ENCODE measurements at regions not wholly inside any gene's neighbourhood (a gene's known extent, or its start where the extent isn't known, plus 50 kb on each side); places are given as distances from the start of the nearest gene placed in this dataset.

DNA sequence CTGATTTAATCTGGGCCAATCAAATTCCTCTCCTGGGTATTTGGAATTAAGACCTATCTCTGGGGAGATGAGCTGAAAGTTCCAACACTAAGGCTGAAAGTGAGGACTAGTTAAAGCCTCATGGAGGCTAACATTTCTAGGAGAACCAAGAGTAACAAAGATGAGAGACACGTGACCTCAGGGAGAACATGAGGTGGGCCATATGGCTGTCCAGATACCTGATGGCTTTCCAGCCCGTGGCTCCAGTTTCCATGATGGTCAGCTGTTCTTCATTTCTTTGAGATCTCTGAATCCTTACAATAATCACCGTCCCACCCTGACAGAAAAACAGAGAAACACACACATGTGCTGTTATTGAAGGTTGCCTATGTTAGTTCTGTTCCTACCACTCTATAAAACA is 66.1 kb downstream of the LEPR start:
- DNase-seq, result no peak
- ATAC-seq, result no peak

DNA sequence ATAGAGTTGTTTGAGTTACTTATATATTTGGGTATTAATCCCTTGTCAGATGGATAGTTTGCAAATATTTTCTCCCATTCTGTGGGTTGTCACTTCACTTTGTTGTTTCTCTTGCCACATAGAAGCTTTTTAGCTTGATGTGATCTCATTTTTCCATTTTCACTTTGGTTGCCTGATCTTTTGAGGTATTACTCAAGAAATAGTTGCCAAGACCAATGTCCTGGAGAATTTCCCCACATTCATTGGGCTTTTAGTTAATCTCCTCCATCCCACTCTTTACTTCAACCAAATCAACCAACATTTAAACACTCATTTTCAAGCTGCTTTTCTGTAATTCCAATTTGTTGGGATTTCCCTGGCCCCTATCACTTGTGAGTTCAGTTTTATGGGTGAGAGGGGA is 69.0 kb downstream of the LEPR start:
- DNase-seq, result no peak
- no peak for ATAC-seq

DNA sequence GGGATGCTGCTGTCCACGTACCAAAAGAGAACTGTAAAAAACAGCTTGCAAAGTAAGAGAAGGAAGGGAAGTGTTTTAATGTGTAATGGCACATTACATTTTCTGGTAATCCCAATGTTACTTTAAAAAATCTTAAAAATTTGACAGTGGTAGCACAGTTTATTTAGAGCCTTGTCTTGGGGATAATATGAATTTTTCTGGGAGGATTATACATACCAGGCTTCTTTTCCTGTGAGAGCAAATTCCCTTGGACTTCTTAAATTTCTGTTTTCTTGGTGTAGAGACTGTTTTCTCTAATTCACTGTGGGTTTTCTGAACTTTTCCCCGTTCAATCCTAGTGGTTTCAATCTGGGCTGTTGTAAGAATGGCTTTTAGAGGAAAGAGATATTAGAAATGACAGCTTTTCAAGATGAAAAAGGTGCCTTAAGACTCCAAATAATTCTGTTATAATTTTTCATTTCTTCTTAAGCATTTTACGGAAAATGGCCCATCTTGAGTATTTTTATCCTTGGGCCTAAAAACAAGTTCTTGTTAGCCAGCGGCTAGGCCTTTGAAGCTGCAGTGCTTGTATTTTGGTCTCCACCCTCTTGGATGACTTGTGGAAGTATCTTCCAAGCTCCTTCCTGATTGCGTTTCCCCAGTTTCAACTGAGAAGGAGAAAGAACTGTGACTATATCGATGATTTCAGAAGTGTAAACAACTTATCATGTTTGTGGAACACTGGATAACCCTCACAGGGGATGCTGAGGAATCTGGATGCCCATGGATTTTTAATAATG is 70.0 kb downstream of the LEPR start:
- DNase-seq (no peak), ATAC-seq (no peak)

DNA sequence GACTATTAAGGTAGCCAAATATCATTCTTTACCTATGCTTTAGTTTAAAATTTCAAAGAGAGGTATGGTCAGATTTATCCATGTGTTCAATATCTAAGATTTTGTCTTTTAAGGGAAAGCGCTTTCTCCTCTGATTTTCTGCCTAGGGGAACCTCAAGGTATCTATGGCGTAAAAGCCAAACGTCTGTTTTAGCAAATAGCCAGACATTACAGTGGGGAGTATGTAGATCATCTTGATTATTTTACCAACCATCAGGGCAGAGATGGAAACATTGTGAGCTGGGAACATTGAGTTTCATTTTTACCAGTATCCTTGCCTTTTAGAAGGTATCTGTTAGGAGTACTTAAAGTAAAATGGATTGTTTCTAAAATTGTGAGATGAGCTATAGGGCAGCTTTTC is 71.0 kb downstream of the LEPR start:
- DNase-seq (no peak), ATAC-seq (no peak)

DNA sequence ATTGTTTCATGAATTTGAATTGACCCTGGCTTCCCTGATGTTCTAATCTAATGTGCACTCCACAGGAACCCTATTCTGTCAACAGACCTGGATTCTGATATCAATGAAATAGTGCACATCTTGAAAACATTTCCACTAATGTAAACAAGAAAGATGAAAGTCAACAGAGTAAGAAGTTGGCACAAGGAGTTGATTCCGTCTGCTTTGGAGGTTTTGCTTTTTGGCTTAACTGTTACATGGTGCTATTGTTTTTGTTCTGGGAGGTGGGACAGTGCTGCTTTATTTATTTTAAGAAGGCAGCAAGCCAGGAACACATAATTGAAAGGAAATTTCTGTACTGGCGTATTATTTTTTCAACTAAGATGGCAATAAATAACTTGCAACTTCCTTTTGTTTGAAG is 73.3 kb downstream of the LEPR start:
- no peak for DNase-seq
- ATAC-seq, result no peak

DNA sequence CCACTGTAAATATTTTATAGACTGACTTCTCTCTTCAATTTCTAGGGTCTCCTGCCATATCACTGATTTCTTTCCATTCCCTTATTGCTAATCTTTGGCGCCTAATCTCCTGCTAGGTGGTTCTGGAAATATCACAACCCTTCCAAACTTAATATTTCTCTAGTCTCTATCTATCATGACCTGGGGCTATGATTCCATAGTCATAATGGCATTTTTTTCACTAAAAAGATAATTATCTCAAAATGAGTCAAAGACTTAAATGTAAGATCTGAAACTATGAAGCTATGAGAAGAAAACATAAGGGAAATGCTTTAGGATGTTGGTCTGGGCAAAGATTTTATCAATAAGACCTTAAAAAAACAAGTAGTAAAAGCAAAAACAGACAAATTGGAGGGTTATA is 74.2 kb downstream of the LEPR start:
- DNase-seq (no peak), ATAC-seq (no peak)

DNA sequence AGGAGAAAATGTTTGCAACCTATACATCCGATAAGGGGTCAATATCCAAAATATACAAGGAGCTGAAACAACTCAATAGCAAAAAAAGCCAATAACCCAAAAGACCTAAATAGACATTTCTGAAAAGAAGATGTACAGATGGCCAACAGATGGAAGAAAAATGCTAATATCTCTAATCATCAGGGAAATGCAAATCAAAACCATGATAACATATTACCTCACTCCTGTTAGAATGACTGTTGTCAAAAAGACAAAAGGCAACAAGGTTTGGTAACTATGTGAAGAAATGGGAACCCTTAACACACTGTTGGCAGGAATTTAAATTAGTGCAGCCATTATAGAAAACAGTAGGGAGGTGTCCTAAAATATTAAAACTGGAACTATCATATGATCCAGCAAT is 74.7 kb downstream of the LEPR start:
- ATAC-seq (no peak), DNase-seq (no peak)

DNA sequence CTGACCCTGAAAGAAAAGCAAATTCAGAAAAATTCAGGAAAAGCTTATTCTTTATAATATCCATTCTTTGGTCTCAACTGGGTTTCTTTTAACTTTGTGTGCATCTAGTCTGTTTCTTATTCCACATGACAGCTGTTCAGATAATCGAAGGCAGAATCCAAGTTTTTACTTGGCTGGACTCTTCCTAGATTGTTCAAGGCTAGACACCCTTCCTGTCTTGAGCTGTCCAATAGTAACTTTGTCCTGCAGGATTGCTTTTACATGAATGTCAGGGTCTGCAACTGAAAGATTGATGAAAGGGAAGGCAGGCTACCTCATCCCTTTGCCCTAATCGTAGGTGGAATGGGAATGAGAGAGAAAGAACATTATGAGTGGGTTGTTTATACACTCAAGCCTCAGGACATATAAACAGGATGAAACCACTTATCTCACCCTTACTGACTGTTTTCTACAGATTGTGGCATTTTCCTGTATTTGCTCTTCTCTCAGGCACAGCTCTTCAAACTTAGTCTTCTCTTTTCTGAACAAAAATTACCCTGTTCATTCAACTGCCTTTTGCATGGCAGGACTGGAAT is 76.9 kb downstream of the LEPR start:
- no peak for DNase-seq
- no peak for ATAC-seq

DNA sequence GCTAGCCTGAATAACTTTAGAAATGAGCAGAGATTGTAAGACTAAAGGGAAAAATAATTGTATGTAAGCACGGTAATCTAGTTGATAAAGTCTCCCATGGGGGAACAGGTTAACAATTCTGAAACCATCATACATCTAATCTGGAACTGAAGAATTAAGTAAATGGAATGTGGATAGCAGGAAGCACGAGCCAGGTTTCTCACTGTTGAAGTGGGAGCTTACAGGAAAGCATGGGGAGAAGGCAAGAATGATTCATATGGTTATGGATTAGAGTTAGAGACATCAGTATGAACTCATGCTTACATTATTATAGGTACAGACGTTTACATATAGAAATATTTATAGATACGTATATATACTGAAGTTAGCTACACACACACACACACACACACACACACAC is 83.0 kb downstream of the LEPR start:
- DNase-seq (no peak), ATAC-seq (no peak)

DNA sequence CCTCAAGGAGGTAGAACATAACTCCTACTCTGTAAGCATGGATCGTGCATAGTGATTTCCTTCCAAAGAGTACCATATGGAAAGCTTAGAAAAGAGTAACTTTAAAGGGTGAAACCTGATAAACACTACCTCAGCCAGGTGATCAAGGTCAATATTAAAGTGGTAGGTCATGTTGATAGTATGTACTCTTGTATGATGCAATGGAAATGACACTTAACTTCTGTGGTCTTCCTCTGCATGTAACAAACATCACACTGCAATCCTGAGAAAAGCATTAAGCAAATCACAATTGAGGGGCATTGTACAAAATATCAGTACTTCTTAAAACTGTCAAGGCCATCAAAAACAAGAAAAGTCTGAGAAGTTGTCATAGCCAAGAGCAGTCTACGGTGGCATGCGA is 83.8 kb downstream of the LEPR start:
- no peak for DNase-seq
- no peak for ATAC-seq

DNA sequence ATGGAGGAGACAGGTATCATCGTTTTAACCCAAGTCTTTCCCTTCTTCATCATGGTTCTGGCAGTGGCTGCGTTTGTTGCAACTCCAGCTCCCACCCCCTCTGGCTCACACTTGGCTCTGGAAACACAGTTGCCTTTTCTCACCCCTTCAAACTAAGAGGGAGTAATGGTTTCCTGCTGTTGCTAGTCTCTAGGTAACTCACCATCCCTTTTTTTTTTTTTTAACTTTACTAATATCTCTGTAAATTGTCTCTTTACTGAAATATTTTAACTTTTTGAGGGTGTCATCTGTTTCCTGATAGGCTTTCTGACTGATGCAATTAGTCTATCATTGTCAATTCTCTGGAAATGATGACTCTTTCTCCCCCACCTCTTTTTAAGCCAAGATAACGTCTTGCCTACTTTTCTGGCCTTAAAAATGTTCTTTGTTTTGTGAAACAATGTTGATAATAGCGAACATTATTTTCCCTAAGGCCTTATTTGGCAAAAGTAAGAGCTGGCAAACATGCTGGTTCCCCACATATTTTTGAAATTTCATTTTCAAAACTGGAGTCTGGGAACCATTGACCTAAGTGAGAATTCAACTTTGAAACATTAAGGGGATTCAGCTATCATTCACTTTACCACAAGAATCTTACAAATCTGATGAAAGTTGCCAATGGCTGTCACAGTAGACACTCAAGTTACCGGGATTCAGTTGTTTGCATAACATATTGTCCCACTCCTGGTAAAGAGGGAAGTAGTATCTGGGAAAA is 85.3 kb downstream of the LEPR start:
- ATAC-seq (no peak), DNase-seq (no peak)

DNA sequence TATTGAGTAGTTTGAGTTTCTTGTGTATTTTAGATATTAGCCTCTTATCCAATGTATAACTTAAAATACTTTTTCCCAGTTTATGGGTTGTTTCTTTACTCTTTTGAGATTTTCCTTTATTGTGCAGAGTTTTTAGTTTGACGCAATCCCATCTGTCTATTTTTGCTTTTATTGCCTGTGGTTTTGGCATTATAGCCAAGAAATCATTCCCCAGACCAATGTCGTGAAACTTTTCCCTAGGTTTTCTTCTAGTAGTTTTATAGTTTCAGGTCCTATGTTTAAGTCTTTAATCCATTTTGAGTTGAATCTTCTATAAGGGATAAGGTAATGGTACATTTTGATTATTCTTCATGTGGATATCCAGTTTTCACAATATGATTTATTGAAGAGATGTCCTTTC is 87.6 kb downstream of the LEPR start:
- DNase-seq (no peak), ATAC-seq (no peak)

DNA sequence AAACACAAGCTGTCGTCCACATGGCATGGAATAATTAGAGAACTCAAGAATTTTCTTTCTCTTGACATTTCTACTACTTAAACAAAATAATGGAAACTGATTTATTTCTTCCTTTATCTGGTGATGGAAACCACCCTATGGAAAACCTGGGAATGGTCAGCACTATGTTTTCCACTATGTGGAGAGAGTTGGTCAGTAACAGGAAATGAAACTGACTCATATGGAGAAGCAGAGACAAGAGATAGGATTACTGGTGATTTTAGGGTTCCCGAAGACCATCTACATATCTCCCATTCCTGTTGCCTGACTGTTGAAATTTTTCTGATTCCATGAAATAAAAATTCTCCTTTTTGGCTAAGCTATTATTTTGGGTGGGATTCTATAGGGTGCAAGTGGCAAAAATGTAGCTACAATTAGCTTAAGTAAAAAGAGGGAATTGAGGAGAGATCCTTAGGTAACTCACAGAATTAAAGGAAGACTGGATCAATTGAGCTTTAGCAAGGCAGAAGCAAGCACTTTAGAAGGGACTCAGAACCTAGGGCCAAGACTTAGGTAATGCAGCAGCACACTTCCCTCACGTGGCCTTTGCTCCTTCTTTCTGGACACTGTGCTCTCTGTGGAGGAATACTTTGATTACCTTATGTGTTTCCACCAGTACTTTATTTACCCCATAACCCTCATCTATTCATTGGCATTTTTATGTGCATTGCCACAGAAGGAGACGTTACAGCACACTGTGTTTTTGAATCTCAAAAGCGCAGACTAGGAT is 89.6 kb downstream of the LEPR start:
- no peak for ATAC-seq

DNA sequence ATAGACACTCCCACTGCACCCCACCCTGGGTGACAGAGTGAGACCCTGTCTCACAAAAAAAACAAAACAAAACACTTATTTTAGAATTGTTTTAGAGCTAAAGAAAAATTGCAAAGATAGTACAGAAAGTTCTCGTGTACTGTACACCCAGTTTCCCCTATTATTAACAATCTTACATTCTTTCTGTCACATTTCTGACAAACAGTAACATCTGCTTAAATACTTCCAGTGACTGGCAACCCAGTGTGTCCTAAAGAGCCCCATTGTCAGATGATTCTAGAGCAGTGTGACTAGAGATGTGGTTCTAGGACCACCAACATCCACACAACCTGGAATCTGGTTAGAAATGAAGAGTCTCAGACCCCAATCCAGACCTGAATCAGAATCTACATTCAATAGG is 90.5 kb downstream of the LEPR start:
- DNase-seq (no peak), ATAC-seq (no peak)

More for the DNA sequence above, 89.6 kb downstream of the LEPR start:
- DNase-seq, result no peak

DNA sequence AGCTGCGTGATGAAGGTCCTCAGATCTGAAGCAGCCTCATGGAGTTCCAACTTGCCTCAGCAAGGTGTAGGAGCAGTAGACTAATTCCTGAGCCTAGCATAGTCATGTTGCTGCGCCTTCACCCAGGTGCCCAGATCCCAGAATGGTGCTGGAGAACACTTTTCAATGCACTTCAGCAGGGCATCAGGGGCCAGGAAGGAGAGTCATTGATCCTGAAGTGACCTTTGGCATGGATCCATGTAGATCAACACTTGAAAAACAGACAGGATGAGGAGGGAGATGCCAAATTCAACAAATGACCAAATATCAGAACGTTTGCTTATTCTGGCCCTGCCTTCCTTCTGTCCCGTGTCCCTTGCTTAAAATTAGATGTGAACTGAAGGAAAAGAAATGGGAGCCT is 91.9 kb downstream of the LEPR start:
- no peak for DNase-seq
- ATAC-seq, result no peak

DNA sequence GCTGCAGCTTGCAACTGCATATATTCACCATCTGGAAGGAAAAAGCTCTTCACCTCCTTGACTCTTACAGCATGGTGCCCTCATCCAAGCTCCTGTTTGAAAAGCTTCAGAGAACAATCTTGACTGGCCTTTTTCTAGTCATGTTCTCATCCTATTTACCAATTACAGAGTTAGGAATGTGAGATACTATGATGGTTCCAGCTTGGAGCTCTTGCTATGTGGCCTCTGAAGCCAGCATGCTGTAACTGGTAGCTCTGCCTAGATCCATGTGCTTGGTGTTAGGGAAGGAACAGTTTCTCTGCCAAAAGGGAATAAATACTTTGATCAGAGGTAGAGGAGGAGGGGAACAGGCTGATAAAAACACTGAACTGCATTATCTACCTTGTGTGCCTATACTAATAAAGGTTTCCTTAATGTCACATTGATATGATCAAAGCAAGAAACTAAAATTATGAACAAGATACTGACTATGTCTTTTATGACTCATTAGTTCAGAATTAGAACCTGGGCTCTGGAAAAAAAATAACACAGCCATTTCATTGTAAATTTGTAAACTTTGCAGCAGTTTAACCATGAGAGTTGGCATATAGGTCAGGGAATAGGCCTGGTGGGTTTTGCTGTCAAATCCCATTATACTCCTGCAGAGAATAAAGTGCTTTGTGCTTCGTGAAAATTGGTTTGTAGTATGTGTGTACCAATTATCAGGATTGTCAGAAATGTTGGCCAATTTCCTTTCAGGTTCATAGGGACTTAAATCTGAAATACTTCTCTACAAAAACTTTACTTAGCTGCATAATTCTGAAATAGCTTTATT is 92.7 kb downstream of the LEPR start:
- DNase-seq (no peak), ATAC-seq (no peak)

DNA sequence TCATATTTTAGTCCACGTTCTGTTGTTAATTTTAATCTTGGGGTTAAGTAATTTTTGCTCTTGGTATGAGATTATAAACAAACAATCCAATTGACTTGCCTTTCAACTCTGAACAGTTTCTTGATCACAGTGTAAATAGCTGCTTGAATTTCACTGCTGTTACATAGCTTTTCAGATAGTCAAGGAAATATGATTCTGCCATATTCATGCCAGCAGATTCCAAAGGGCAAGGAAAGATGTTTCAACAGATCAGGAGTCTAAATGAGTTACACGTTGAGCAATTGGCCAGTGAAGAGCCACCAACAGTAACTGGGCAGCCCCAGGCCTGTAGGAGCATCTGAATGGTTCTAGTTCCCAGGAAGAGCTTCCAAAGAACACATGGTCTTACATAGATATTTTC is 93.6 kb downstream of the LEPR start:
- DNase-seq, result no peak
- no peak for ATAC-seq

DNA sequence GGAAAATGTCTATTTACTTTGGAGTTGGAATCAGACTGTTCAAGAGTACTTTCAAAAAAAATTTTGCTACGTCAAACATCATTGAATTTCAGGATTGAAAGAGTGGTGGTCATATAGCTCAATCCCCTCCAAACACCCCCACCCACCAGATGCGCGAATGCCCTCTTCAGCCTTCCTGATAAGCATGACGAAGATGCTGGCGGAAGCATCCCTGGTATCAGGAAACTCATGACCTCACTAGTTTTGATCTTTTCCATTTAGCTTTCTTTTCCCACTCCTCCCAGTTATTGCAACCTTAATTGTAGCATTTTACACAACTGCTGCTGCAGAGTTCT is 104.4 kb downstream of the LEPR start:
- ATAC-seq, result no peak
- no peak for DNase-seq

DNA sequence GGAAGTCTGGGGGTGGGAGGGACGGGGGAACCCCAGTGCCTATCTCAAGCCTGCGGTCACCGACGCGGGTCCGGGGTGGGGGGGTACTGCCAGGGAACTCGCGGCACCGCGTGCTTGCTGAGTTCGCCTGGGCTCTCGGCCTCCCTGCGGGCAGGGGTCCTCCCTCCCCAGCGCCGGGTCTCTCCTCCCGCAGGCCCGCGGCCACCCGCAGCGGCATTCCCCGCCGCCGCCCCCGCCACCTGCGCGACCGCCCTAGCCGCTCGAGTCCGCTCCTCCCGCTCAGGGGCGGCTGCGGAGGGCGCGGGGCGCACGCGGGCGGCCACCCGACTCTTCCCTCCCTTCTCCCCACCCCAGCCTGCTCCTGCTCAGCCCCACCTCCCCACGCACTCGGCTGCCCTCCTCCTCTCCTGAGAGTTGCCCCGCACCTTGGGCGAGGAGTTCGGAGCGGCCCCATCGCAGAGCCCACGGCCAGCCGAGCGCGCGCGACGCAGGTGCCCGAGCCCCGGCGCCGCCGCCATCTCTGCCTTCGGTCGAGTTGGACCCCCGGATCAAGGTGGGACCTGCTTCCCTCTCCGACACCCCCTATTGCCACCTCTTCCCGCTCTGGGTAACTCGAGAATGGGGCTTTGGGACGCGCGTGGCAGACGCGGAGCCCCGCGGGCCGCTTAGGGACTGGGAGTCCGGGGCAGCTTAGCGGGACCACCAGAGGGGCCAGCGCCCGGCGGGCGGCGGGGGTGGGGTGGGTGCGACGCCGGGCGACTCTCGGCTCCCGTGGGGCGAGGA is 105.0 kb downstream of the LEPR start:
- DNase-seq, result peak; percentile 14
- ATAC-seq, result peak; percentile 14

DNA sequence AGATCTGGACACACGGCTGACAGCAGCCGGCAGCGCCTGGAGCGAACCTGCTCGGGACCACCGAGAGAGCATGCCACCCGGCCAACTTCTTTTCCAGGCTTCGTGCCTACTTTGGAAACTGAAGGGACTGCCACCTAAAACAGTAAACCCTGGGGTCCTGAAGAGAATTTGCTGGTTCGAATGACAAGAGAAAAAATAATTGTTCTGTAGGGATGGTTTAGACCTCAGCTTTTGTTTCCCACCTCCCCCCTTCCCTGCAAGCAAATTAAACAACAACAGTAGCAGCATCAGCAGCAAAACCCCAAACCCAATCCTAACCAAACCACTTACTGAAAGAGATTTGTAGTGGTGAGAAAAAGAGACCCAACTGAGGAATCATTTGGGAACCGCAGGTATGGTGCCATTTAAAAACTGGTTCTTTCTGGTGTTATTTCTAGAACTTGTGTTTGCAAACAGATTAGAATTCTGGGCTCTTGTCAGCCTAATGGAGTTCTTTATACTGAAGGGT is 105.6 kb downstream of the LEPR start:
- no peak for DNase-seq

DNA sequence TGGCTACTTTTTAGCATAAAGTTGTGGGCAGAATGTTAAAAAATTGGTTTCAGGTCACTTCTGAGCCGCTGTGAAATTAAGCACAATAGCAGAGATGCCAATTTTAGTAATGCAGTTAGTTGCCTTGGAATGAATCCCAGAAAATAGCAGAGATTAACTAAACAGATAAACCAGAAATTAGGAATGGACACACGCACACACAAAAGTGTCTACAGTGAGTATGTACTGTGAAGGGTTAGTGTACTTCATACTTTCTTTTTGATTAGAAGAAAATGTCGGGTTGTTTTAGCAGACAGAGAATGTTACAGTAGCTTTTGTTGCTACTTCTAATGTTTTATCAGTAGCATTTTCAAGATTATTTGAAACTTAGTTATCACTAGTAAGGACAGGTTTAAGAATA is 106.7 kb downstream of the LEPR start:
- ATAC-seq, result no peak
- DNase-seq, result no peak

More for the DNA sequence above, 105.6 kb downstream of the LEPR start:
- ATAC-seq, result no peak
